Epithelial cell of esophagus (primary cell): ENCODE measurements at regions not wholly inside any gene's neighbourhood (a gene's known extent, or its start where the extent isn't known, plus 50 kb on each side); places are given as distances from the start of the nearest gene placed in this dataset.
A peak's percentile ranks its signal among the peaks of the same experiment; 100 is the strongest.

Source experiments
- DNase-seq: peaks from one replicate; pipeline ENCODE4 v3.0.0; 2010; ENCODE audit warnings: low read depth
- H3K4me3 ChIP-seq: 2 replicates; pipeline ENCODE4 v1.5.1; 2011; ENCODE audit warnings: mild to moderate bottlenecking, low read length, control low read depth
- TF ChIP-seq, protein P1 (sequence below): IDR thresholded peaks from 2 replicates; pipeline ENCODE4 v1.5.1; 2011; ENCODE audit warnings: low read depth, mild to moderate bottlenecking, low read length, control low read depth, inconsistent platforms; ENCODE audit not compliant: insufficient read depth; ENCODE audit errors: missing control alignments

DNA sequence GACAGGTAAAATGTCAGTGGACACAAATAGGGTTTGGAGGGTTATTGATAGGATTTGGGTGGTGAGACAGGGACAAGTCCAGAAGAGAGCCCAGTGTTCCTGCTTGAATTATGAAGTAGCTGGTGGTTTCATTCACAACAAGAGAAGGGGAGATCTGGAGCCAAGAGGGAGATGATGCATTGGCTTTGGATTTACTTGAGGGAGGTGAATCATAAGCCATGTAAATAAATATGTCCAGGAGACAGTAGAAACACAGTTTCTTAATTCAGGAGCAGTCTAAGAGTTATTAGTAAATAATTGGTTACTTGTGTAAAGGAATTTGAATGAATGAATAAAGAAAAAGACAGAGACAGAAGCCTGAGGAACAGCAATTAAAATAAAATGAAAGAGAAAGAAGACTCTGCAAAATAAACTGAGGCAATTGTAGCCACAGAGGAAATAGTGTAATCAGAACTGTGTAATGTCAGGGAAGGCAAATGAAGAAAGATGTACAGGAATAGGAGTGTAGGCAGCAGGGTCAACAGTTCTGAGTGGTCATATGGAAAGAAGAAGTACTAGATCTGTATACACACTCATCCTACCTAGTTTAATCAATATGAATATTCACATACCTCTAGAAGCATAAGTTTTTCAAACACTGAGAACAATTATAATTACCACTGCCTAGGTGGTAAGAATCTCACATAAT lies 50.2 kb upstream of the CXCL8 start:
- no peak overlapping the region for H3K4me3 ChIP-seq
- TF ChIP-seq, protein P1, sequence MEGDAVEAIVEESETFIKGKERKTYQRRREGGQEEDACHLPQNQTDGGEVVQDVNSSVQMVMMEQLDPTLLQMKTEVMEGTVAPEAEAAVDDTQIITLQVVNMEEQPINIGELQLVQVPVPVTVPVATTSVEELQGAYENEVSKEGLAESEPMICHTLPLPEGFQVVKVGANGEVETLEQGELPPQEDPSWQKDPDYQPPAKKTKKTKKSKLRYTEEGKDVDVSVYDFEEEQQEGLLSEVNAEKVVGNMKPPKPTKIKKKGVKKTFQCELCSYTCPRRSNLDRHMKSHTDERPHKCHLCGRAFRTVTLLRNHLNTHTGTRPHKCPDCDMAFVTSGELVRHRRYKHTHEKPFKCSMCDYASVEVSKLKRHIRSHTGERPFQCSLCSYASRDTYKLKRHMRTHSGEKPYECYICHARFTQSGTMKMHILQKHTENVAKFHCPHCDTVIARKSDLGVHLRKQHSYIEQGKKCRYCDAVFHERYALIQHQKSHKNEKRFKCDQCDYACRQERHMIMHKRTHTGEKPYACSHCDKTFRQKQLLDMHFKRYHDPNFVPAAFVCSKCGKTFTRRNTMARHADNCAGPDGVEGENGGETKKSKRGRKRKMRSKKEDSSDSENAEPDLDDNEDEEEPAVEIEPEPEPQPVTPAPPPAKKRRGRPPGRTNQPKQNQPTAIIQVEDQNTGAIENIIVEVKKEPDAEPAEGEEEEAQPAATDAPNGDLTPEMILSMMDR = no peak
- DNase-seq = peak; percentile 75
